HG03139 (cell line): ENCODE measurements at regions not wholly inside any gene's neighbourhood (a gene's known extent, or its start where the extent isn't known, plus 50 kb on each side); places are given as distances from the start of the nearest gene placed in this dataset.

Experiments
- ATAC-seq: cut with Tn5 transposase; IDR thresholded peaks from one replicate; pipeline ENCODE4 v1.9.1; 2021; ENCODE audit not compliant: unreplicated experiment

DNA sequence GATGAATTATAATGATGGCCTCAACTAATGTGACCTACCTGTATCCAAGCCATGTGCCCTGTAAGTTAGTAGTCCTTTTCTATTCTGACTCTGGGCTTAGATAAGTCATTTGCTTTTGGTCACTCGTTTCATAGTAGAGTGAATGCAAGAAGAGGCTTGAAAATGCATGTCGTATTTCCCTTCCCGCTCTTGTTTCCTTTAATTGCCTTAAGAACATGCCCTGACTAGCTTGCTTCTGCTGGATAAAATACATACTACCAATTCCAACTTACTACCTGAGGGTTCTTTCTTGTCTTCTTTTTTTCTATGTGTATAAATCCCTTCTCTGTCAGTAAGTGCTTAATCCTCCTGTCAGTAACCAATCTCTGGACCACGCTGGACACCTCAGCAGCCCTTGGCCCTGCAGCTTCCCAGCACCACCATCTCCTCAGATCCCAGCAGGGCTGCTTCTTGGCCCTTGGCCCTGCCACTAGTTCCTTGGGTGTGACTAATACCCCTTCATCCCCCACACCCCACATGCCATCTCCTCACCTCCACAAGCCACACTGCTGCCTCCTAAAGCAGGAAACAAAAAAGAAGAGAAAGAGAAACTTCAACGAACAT lies 771.7 kb downstream of the IGSF11 start:
- ATAC-seq: no peak

DNA sequence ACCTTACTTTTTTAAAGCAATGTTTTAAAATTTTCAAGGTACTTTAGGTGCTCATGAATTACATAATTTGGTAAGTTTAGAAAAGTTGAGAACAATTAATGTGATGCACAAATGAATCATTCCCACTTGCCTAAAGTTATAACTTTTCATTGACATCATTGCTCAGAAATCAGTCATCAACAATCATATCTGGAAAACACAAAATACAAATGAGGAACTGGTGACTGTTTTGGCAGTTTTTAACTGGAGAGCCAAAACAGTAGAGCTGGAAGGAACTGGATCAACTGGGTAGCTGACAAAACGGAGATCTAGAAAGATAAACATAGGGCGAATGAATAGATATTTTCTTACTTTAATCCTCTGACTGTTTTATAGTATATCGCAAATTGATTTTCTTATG lies 767.1 kb downstream of the IGSF11 start:
- ATAC-seq: no peak

DNA sequence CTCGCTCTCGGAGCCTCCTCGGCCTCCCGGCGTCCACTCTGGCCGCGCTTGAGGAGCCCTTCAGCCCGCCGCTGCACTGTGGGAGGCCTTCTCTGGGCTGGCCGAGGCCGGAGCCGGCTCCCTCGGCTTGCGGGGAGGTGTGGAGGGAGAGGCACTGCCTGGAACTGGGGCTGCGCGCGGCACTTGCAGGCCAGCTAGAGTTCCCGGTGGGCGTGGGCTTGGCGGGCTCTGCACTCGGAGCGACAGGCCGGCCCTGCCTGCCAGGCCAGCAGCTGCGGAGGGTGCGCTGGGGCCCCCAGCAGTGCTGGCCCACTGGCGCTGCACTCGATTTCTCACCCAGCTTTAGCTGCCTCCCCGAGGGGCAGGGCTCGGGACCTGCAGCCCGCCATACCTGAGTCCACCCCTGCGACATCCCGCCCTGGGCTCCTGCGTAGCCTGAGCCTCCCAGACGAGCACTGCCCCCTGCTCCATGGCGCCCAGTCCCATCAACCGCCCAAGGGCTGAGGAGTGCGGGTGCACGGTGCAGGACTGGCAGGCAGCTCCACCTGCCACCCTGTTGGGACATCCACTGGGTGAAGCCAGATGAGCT lies 765.0 kb downstream of the IGSF11 start:
- ATAC-seq: no peak

DNA sequence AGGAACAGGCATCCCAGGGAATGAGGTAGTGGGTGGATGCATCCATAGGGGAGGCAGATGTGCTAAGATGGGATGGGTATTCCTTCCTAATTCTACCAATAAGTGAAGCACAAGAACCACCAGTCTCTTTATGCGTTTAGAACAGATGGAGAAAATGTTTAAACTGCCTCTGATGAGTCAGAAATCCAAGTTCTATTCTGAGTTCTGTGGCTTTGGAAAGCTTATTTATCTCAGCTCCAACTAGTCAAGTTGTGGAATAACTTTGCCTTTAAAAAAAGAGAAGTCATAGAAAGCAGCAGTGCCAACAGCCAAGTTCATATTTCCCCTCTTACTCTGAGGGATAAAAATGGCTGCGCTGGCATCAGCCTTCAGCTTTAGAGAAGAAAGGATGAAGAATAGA lies 761.7 kb downstream of the IGSF11 start:
- ATAC-seq: no peak

DNA sequence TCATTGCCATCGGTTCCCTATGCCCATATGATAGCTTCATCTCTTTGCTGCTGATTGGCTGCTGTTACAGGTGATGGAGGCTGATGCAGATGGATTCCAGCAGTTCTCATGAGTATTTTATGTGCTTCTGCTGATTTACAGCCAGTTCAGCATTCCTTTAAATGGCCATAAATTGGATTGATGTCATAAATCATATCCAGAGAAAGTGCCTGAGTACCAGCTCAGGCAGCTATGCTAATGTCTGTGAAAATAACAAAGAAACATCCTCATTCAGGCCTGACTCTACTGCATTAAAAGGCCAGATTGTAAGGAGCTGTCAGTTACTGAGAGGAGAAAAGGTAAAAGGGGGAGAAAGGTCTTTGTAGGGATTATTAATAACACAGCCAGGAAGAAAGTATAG lies 756.8 kb downstream of the IGSF11 start:
- no peak for ATAC-seq

DNA sequence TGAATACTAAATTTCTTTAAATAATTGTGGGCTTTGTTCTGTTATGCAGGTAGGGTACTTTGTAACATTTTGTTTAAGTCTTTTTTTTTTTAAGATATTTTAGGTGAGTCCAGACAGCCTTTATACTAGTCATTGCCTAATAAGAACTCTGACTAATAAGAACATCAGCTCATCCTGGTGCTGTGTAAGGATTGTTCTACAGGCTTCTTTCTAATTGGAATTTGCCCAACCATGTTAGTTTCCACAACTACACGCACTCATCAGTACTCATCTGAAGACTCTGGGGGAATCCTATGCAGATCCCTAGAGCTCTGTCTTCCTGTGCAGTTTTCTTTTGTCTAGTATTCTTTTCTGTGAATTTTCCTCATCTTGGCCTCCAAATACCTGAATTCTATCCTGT lies 741.8 kb downstream of the IGSF11 start:
- no peak for ATAC-seq

DNA sequence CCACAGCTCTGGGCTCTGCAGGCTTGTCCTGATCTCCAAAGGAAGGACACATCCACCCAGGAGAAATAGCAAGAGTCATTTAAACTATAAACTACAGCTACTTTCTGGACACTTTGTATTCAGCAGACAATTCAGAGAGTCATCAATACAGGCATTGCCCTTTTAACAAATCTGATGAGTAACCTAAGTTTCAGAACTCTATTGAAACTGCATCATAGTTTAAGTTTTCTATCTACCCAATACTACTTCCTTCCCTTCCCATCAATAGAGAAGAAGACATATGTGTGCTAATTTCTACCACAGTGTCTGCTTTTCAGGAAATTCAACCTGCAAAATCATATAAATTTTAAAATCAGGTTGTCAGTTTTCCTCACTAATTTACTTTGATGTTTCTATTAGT lies 736.5 kb downstream of the IGSF11 start:
- no peak for ATAC-seq

DNA sequence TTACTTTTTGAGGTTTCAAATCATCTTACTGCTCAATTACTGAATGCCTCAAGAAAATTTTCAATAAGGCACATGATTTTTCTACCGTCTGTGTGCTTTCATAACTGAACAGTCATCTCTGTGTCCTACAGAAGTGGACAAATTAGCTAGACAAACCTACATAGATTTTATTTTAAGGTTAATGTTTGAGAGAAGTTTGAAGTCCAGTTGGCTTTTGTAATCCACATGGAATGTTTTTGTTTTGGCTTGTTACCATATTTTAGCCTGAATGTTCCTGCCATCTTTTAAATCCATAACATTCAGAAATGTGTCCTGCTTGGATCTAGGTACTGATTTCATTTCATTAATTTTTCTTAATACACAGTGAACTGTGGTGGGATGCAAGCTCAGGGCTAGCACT lies 730.1 kb downstream of the IGSF11 start:
- no peak for ATAC-seq

DNA sequence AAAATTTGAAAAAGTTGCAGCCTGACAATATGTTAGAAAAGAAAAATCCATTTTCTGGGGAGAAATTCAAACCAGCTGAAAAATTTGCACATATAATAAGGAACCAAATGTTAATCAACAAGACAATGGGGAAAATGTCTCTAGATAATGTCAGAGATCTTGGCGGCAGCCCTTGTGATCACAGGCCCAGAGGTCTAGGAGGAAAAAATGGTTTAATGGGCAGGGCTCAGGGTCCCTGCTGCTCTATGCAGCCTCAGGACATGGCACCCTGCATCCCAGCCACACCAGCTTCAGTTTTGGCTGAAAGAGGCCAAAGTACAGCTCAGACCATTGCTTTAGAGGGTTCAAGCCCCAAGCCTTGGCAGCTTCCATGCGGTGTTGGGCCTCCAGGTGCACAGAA lies 701.9 kb downstream of the IGSF11 start:
- ATAC-seq: no peak

DNA sequence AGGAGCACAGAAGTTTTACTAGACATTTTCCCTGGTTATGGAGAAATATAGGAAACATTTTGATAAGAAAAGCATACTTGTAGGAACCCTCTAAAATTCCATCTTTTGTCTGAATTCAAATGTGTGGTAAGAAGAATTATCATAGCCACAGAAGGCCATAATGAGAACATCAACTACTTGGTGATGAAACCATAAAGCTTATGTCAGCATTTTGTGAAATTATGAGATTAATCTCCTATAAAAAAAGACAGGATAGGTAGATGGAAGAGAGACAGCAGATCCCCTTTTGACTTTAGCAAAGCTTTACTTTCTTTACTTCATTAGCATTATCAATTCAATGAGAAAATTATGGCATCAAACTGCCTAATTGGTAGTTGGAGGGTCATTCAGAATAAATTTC lies 697.0 kb downstream of the IGSF11 start:
- no peak for ATAC-seq

DNA sequence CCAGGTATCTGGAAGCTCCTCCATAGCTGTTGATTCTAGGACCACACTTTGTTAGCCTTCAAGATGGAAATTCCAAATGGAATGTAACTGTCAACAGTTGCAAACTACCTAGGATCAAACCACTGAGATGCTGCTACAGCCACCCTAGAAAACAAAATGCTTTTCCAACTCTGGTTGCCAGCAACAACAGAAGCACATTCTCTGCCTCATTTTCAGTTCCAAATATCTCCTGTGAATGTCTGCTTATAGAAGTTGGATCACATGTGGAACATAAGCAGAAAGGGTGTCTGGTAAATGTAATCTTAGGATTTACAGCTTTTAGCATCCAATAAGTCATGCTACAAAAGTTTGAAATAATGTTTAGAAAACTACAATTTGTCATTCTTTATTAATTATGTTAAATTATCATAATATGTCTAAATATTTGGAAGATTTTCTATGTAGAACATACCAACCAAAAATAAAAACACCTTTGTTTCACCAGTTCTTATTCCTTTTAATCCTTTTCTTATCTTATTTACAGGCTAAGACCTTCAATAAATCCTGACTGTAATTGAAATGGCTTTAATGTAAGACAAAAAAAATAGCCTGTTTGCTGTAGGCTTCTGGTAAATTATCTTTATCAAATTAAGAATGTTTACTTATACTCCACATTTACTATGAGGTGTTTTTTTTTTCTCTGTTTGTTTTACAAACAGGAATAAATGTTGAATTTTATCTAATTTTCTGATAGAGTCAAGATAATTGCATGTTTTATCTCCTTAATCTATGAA lies 687.1 kb downstream of the IGSF11 start:
- no peak for ATAC-seq

DNA sequence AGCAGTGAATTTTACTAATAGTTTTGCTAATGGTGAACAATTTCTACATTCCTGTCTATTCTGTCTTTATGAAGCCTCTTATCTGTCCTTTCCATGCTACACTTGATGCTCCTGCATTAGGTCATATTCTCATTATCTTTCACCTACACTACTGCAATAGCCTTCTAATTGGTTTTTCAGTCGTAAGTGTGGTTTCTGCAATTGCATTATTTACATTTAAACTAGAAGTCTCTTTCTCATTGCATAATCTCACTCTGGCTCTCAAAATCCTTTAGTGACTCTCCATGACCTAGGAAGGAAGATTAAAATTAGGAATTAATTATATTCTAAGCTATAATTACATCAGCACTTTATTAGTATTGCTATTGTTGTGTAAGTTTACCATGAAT lies 686.5 kb downstream of the IGSF11 start:
- no peak for ATAC-seq

DNA sequence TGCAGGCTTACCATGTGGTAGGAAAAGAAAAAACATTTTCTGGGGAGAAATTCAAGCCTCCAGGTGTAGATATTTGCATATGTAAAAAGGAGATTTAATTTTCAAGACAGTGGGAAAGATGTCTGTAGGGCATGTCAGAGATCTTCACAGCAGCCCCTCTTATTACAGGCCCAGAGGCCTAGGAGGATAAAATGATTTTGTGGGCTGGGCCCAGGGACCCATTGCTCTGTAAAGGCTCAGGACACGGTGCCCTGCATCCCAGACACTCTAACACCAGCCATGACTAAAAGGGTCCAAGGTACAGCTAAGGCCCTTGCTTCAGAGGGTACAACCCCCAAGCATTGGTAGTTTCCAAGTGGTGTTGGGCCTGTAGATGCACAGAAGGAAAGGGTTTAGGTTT lies 680.1 kb downstream of the IGSF11 start:
- ATAC-seq: no peak

DNA sequence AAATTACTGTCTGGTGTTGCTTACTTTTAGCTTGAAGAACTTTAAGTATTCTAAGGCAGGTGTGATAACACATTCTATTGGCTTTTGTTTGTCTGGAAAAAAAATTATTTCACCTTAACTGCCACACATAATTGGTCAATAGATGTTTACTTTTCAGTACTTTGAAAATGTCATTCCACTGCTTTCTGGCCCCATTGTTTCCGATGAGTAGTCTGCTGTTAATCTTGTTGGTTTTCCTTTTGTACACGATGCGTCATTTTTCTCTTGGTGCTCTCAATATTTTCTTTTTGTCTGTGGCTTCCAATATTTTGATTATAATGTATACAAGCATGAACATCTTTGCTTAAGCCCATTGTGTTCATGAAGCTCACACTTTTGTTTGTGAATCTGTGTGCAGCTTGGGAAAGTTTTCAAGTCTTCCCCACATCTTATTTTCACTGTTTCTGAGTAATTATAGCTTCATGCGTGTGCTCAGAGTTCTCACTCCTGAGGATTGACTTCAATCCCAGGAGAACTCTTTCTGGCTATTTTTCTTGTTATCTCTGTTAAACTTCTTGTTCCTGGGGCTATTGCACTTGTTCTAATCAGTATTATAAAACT lies 664.7 kb downstream of the IGSF11 start:
- no peak for ATAC-seq

DNA sequence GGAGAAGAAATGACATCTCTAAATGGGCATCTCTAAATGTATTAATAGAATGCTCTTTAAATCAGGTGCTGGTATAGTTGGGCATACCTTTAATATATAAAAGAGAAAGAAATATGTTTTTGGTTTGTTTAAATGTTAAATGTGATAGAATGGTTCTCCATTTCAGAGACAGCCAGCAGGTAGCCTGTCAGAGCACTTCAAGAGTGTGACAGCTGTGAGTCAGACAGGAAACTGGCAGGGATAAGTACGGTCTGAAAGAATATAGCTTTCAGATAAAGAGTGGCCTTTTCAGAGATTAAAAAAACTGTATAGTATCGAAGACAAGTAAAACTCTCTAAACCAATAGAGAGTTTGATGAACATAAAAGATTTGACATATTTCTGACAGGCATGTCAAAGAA lies 654.1 kb downstream of the IGSF11 start:
- no peak for ATAC-seq

DNA sequence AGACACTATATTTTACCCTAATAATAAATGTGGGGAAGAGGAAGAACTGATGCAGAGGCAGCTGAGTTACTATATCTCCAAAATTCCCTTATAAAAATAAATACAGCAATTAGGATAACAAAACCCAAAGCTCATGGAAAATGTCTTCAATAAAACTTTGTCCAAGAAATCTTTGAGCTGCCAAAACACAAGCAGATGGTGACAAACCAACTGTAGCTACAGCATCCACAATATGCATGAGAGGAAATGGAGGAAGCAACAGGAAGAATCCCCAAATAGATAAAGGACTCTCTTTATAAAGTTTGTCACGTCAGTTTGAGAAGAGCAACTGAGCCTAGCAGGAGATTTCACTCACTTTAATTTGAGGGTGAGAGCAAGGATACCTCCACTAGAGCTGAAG lies 638.2 kb downstream of the IGSF11 start:
- ATAC-seq: no peak

DNA sequence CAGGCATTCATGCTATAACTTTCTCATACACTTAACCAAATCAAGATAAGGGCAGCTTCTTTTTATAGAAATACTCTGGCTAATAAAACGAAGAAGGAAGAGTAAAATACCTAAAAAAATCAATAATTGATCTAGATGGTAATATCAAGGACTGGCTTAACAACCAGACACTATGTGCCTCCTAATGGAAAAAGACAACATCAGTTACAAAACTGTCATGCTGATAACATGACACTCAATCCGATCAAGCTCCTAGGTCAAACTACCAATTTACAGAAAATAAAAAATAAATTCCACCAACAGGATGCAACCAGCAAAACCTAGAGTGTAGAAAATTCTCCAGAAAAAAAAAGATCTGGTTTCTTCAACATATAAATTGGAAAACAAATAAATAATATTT lies 634.6 kb downstream of the IGSF11 start:
- no peak for ATAC-seq

DNA sequence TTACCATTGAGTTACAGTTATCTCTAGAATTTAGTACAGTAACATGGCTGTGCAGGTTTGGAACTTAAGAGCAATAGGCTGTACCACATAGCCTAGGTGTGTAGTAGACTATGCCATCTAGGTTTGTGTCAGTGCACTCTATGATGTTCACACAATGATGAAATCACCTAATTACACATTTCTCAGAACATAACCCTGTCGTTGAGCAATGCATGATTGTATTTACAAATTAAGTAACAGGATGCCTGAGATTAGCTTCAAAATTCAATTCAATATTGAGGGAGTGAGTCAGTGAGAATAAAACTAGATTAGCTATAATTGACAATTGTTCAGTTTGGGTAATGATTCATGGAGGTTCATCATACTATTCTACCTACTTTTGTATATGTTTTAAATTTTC lies 633.8 kb downstream of the IGSF11 start:
- ATAC-seq: no peak

DNA sequence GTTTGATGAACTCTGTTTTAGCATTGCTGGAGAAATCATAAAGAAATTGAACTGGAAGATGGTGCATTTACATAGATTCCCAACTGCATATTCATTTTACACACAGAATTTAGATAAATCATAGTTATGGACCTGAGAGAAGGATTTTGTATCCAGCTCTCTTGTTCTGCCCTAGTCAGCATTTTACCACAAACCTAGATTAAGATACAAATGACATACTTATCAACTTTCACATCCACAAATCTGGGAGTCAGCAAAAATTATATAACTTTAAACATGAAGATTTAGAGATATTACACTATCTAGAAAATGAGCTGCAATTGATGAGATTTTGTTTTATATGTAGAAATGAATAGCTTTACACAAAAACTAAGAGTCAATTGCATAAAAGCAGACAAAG lies 632.8 kb downstream of the IGSF11 start:
- no peak for ATAC-seq

DNA sequence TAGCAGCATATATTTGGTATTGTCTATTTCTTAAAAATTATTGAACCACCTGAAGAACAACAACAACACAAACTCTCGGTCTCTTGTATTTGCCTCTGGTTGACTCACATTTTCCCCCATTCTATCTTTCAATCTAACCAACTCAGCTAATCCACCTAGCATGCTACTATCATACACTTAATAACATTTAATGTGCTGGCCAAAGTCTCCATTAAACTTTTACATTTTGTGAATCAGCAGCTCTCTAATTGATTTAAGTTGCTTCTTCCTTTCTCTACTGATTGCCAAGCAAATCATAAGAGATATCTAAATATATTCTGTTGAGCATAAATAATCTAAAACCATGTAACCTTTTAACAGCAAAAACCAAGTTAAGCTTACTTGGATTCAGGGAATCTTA lies 631.7 kb downstream of the IGSF11 start:
- no peak for ATAC-seq

DNA sequence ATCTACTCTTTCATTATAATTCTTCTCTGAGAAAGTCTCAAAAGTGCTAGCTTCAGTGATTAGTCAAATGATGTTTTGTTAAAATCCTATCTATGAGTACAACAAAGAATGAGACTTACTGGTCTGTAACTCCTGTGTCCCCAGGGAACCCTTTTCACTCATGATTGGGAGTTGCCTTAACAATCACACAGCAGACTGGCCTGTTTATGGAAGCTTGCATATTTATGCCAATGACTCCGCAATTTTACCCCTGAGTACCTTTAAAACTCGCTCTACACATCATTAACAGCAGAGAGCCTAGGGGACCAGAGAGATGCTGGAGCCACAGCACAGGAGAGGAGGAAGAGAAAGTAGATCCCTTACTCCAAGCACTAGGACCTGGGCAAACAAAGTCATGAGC lies 628.1 kb downstream of the IGSF11 start:
- ATAC-seq: no peak

DNA sequence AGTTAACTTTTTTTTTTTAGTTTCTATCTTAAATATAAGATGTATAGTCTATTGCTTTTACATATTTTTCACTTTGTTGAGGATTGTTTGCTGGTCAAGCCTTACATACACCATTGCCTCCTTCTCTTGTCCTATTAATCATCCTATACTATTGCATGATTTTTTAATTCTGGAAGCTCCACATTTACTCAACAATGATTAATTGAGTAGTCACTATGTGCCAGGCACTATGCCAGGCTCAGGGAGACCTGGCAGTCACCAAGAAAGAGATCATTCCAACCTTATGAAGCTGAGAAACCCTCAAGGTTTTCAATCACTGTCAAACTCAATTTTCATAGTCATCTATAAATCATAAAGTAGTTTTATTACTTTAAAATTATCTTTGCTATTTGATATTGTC lies 626.2 kb downstream of the IGSF11 start:
- no peak for ATAC-seq
